ENCODE measurements at regions not wholly inside any gene's neighbourhood (a gene's known extent, or its start where the extent isn't known, plus 50 kb on each side); places are given as distances from the start of the nearest gene placed in this dataset.

DNA sequence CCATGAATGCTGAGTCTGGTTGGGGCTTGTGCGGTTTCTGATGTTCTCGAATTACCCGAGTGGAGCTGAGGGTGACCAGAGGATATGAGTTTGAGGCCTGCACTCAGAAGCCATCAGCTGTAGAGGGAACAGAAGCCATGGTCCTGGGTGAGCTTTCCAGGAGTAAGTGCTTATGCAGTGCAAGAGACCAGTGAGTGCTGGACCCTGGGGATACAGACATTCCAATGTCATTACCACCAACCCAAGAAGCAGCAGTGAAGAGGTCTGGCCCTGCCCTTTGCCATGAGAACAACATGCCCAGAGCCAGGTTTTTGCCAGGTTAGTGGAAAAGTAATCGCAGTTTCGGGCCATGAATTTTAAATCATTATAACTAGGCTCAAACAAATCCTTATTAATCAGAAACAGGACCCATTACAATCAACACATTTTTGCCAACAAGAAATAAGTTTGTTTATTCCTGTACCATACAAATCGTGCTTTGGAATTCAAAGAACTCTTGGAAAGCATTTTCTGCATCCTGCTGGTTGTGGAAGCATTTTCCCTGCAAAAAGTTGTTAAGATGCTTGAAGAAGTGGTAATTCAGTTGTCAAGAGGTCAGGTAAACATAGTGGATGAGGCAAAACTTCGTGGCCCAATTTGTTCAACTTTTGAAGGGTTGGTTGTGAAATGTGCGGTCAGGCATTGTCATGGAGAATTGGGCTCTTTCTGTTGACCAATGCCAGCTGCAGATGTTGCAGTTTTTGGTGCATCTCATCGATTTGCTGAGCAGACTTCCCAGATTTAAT lies 154.6 kb downstream of the SYK start:
- intact Hi-C loops (cut with DNase I; ENCODE audit: low total_unique reads), result no loop called here
- TF ChIP-seq EP300 (IDR thresholded peaks at IDR 0.05; ENCODE audit: low read depth), result no peak
- no peak for TF ChIP-seq POLR2A (IDR thresholded peaks at IDR 0.05)
- TF ChIP-seq CTCF (IDR thresholded peaks at IDR 0.05), result no peak
- TF ChIP-seq POLR2AphosphoS5 (IDR thresholded peaks at IDR 0.05), result no peak
- no peak for DNase-seq
- Histone ChIP-seq H3K27ac (no peak overlapping the region), H3K9me3 (no peaks in the 10 kb centered on the region), H3K4me1 (peaks cover 0 to 7% (median 6%) of the 10 kb centered on the region in 4 donors), H3K36me3 (no peaks in the 10 kb centered on the region), H3K4me3 (no peak overlapping the region), H3K27me3 (no peaks in the 10 kb centered on the region)
- WGBS, 2 donors (ENCODE audit: low coverage in 1 of 2), result 75 to 78% methylated on average over 6 to 9 of the region's 9 CpGs
- in situ Hi-C loops (cut with MboI; ENCODE audit: low pct_ligation_motif_present in 1 of 4, low pct_unique_long_range_greater_than_20kb in 1 of 4, low sequenced_read_pairs in 3 of 4), result no loop called here

GRCh38 chr9:90958328-90958727 lies 156.7 kb downstream of the SYK start:
- WGBS, 2 donors (ENCODE audit: low coverage in 1 of 2), result 49 to 56% methylated on average over 1 to 2 of the region's 2 CpGs
- no peak overlapping the region for H3K27ac ChIP-seq
- DNase-seq, result no peak
- H3K9me3 ChIP-seq, result no peaks in the 10 kb centered on the region
- intact Hi-C loops (cut with DNase I; ENCODE audit: low total_unique reads) (no loop called here), in situ Hi-C loops (cut with MboI; ENCODE audit: low pct_ligation_motif_present in 1 of 4, low pct_unique_long_range_greater_than_20kb in 1 of 4, low sequenced_read_pairs in 3 of 4) (no loop called here)
- no peaks in the 10 kb centered on the region for H3K36me3 ChIP-seq
- no peaks in the 10 kb centered on the region for H3K27me3 ChIP-seq
- no peak overlapping the region for H3K4me3 ChIP-seq
- TF ChIP-seq POLR2AphosphoS5 (IDR thresholded peaks at IDR 0.05), result no peak
- TF ChIP-seq EP300 (IDR thresholded peaks at IDR 0.05; ENCODE audit: low read depth), result no peak
- no peak for TF ChIP-seq POLR2A (IDR thresholded peaks at IDR 0.05)
- H3K4me1 ChIP-seq, result peaks cover 0 to 7% (median 6%) of the 10 kb centered on the region in 4 donors

DNA sequence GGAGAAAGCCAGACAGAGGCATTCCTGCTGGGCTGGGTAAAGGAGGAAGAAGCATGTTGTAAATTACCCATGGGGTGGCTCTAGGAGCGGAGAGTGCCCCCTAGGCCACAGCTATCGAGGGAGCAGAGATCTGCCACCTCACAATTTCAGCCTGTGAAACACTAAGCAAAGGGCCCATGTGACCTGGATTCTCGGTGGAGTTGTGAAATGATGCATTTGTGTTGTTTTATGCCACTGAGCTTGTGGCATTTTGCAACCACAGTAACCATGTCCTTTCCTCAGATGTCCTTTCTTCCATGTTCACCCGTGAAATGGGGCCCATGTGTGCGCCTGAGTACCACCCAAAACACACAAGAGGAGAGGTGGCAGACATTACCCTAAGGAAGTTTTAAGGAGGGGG lies 159.3 kb downstream of the SYK start:
- in situ Hi-C loops (cut with MboI; ENCODE audit: low pct_ligation_motif_present in 1 of 4, low pct_unique_long_range_greater_than_20kb in 1 of 4, low sequenced_read_pairs in 3 of 4), result no loop called here
- DNase-seq, result no peak
- Histone ChIP-seq H3K27ac (no peak overlapping the region), H3K9me3 (no peaks in the 10 kb centered on the region), H3K36me3 (no peaks in the 10 kb centered on the region), H3K27me3 (no peaks in the 10 kb centered on the region), H3K4me1 (peaks cover 0 to 14% (median 7%) of the 10 kb centered on the region in 4 donors), H3K4me3 (no peak overlapping the region)
- intact Hi-C loops (cut with DNase I; ENCODE audit: low total_unique reads), result no loop called here
- no peak for TF ChIP-seq EP300 (IDR thresholded peaks at IDR 0.05; ENCODE audit: low read depth)
- TF ChIP-seq CTCF (IDR thresholded peaks at IDR 0.05), result no peak
- TF ChIP-seq POLR2AphosphoS5 (IDR thresholded peaks at IDR 0.05), result no peak
- no peak for TF ChIP-seq POLR2A (IDR thresholded peaks at IDR 0.05)
- WGBS, 2 donors (ENCODE audit: low coverage in 1 of 2), result 61% methylated on average over 5 of the region's 5 CpGs; no CpG with 5 or more reads in 1 of the 2 donors

GRCh38 chr9:90961375-90961774 lies 159.8 kb downstream of the SYK start:
- intact Hi-C loops (cut with DNase I; ENCODE audit: low total_unique reads) (no loop called here), in situ Hi-C loops (cut with MboI; ENCODE audit: low pct_ligation_motif_present in 1 of 4, low pct_unique_long_range_greater_than_20kb in 1 of 4, low sequenced_read_pairs in 3 of 4) (no loop called here)
- no peak for TF ChIP-seq POLR2A (IDR thresholded peaks at IDR 0.05)
- TF ChIP-seq EP300 (IDR thresholded peaks at IDR 0.05; ENCODE audit: low read depth), result no peak
- TF ChIP-seq CTCF (IDR thresholded peaks at IDR 0.05), result no peak
- no peak for TF ChIP-seq POLR2AphosphoS5 (IDR thresholded peaks at IDR 0.05)
- H3K27me3 ChIP-seq, result no peaks in the 10 kb centered on the region
- no peak overlapping the region for H3K27ac ChIP-seq
- DNase-seq, result no peak
- whole genome bisulfite sequencing, 2 donors (ENCODE audit: low coverage in 1 of 2), result 58% methylated on average over 10 of the region's 10 CpGs; no CpG with 5 or more reads in 1 of the 2 donors
- H3K9me3 ChIP-seq, result no peaks in the 10 kb centered on the region
- H3K36me3 ChIP-seq, result no peaks in the 10 kb centered on the region
- H3K4me3 ChIP-seq, result no peak overlapping the region
- H3K4me1 ChIP-seq, result peaks cover 0 to 14% (median 7%) of the 10 kb centered on the region in 4 donors

Data from transverse colon (tissue), 4 donors.